HG03521 (cell line): ENCODE measurements at regions not wholly inside any gene's neighbourhood (a gene's known extent, or its start where the extent isn't known, plus 50 kb on each side); places are given as distances from the start of the nearest gene placed in this dataset.
"Not testable (repeated sequence)": the region's sequence is repeated elsewhere in the genome, so short reads cannot be mapped to it uniquely, and the experiment has no call there.

Experiments used
- ATAC-seq: cut with Tn5 transposase; IDR thresholded peaks from one replicate; pipeline ENCODE4 v1.9.1; 2021; ENCODE audit warnings: mild to moderate bottlenecking, moderate library complexity; ENCODE audit not compliant: unreplicated experiment

GRCh38 chr14:43595096-43595772, 911.8 kb downstream of the FSCB start:
- no peak for ATAC-seq

- no peak for ATAC-seq
These were observed 915.3 kb downstream of the FSCB start for GRCh38 chr14:43591776-43592175.

- no peak for ATAC-seq
These were observed 919.9 kb downstream of the FSCB start for GRCh38 chr14:43587183-43587582.

DNA sequence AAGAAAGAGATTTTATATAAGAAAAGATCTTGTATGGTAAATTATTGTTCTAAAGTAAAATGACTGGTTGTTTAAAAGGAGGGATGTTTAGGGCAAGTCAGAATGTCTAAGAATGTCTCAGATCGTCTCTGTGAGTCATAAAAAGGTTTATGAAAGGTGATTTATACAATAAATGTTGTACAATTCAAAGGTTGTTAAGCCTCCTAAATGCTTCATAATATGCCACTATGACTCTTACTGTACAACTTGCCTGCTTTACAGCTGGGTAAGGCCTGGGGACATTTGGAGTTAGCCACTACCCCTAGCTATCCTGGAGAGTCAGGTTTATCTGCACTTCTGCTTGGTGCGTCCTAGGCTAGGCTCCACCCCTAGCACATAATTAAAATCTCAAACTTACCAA, 927.4 kb downstream of the FSCB start:
- ATAC-seq: no peak

DNA sequence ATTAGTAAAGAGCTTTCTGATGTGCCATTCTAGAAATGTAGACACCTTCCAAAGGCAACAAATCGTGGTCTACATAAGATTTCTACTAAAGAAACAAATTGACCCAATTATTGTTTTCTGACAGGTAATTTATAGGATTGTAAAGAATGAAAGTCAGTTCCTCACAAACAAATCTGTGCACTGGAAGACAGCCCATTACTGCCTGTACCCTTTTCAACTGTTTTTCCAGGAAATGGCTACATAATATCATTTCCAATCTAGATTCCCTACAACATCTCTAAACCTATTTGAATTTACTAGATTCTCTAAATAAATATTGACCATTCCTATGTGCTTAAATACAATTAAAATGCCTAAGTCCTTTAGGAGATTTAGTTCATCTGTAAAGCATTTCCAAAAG, 939.1 kb downstream of the FSCB start:
- no peak for ATAC-seq

DNA sequence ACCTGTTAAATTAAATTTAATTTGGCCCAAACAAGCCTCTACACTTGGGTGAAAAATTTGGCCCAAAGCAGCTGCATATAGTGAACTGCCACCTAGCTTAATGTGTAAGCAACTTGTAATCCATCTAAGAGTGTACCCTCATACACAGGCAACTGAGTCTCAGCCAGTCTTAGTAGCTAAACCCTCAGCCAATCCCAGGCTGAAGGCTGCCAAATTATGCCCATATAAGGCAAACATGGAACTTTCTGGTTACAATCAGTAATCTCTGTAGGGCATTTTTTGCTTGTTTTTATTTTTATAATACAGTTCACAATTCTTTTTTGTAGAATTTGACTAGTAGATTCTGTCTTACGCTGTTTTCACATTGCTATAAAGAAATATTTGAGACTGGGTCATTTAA, 958.7 kb downstream of the FSCB start:
- no peak for ATAC-seq

- ATAC-seq: not testable (repeated sequence)
These were observed 959.5 kb downstream of the FSCB start for GRCh38 chr14:43547596-43547995.

- no peak for ATAC-seq
These were observed 965.7 kb downstream of the FSCB start for GRCh38 chr14:43541356-43541755.

GRCh38 chr14:43540948-43541347, 966.1 kb downstream of the FSCB start:
- no peak for ATAC-seq

DNA sequence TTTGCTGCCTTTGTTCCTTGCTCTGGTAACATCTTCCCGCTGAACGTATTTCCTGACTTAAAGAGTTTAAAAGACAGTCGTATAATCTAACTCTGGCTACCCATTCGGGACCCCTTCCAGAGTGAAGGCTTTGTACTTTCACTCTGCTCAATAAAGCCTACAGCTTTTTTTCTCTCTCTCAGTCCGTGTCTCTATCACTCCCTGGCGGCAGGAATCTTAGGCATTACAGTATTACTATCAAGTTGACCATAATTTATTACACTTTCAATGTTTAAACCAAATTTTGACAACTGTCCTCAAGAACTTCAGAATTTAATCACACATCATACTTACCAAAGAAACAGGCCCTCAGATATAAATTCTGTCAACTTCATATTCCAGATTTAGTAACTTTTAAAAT, 967.9 kb downstream of the FSCB start:
- no peak for ATAC-seq

DNA sequence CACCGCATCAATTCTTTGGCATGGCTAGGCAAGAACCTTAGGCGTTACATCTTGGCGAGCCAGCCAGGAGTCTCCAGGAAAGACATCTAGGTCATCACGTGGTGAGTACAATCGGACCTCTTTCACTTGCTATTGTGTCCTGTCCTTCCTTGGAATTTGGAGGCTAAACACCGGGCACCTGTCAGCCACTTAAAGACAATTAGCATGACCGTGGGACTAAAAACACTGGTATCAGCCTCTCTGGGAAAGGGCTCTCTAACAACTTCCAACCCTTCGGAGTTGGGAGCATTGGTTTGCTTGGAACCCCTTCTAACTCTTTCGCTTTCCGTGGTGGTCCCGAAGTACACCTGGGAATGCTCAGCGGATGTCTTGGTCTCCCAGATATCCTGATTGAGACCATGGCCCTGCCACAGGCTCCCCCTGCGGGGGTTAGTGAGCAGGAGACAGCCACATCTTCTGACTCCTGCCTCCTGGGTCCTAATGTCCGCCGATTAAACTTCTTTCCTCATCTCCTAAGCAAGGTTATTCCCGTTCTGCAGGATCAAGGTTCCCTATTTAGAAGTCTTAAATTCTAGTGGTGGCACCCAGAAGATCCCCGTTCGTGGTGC, 971.7 kb downstream of the FSCB start:
- ATAC-seq: no peak

DNA sequence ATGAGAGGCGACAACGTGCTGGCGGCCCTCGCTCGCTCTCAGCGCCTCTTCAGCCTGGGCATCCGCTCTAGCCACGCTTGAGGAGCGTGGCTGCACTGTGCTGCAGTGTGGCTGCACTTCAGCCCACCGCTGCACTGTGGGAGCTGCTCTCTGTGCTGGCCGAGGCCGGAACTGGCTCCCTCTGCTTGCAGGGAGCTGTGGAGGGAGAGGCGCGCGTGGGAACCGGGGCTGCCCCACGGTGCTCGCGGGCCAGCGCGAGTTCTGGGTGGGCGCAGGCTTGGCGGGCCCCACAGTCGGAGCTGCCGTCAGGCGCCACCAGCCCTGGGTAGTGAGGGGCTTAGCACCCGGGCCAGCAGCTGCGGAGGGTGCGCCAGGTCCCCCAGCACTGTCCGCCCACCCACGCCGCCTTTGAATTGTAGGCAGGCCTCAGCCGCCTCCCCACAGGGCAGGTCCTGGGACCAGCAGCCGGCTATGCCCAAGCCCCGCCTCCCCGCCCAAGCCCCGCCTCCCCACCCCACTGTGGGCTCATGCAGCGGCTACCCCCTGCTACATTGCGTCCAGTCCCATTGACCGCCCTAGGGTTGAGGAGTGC, 974.2 kb downstream of the FSCB start:
- ATAC-seq: no peak

GRCh38 chr14:43528321-43528720, 978.8 kb downstream of the FSCB start:
- no peak for ATAC-seq

- ATAC-seq: no peak
These were observed 981.4 kb downstream of the FSCB start for GRCh38 chr14:43525658-43526057.

GRCh38 chr14:43522901-43523300, 984.2 kb downstream of the FSCB start:
- ATAC-seq: no peak

DNA sequence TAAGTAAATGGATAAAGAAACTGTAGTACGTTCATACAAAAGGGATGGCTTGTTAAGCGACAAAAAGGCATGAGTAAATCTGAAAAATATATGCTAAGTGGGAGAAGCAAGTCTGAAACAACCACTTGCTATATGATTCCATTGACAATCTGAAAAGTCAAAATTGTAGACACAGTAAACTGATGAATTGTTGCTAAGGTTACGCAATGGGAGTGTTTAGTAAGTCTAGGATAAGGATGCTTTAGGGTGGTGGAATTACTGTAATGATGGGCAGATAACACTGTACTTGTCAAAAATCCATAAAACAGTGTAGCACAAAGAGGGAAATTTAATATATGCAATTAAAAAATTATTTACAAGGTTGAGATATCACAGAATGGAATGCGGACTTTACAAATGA, 984.9 kb downstream of the FSCB start:
- ATAC-seq: no peak

DNA sequence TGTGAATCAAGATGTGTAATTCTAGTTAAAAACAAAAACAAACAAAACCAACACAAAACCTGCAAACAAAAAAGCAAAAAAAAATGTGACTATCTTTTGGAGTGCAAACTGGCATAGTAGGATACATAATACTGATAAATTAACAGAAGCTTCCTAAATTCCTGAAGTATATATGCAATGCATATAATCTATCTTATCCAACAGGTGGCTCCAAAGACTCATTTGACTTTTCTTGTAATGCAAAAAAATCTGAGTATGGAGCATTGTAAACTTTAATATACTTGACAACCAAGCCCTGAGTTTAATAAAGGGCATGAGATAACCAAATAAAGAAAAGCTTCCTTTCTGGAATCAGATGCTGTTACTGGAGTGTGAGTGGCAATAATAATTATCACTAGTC, 1003.6 kb downstream of the FSCB start:
- ATAC-seq: no peak

- ATAC-seq: not testable (repeated sequence)
These were observed 1014.7 kb downstream of the FSCB start for GRCh38 chr14:43492359-43492758.

GRCh38 chr14:43483415-43483814, 1023.7 kb downstream of the FSCB start:
- ATAC-seq: no peak

DNA sequence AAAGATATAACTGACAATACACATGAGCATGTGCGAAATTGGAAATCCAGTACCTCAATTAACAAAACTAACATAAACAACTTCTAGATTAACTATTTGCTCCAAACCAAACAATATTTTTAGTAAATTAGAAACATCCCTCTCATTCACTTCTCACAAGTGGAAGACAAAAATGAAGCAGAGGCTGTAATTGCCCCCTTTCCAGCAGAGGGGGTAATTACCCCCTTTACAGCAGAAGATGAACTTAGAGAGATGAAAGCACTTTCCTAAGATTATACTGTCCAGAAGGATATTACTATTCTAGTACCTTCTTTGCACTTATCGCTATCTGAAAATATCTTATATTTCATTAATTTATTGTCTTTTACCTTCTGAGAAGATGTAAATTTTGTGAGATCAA, 1025.2 kb downstream of the FSCB start:
- no peak for ATAC-seq

DNA sequence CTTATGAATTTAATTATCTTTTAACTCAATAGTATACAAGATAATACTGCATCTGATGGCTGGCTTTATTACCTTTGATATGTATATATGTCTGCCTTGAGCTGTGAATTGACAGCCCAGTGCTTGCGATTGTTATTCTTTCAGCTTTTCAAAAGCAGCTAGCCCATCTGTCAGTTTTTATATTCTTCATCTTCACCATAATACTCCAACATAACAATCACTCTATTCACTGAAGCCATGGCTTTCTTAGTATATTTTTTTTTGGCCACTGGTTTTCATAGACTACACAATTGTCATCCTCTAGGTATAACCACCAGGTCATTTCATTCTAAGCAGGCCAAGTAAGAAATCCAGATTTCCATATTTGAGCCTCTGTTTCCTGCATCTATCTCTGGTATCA, 1026.1 kb downstream of the FSCB start:
- ATAC-seq: no peak

DNA sequence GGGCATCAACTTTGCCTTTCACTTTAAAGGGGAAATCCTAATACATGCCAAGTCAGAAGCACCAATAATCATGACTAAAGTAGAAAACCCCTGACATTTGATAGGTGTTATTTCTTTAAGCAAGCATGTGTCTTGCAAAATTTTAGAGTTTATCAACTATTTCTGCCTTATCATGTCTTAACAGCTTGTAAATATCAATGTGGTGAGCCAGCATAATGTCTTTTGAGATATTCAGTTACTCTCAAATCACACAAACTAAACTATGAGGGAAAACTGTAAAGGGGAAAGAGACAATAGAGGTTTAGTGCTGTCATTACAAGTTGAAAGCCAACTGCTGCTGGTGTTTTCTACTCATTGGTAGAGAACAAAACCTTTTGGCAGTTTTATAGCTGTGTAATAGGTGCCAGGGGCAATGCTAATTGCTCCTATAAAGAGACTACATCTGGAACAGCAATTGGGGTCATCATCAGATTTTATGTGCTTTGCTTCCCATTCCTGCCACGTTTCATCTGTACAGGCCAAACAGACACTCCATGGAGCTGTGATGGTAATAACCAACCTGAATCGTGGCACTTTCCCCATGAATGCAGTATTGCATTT, 1027.4 kb downstream of the FSCB start:
- ATAC-seq: no peak
